WTC11 (cell line): ENCODE measurements at regions not wholly inside any gene's neighbourhood (a gene's known extent, or its start where the extent isn't known, plus 50 kb on each side); places are given as distances from the start of the nearest gene placed in this dataset.

Experiments
- CBFB ChIP-seq: sonication (generic); formaldehyde crosslinking; IDR thresholded peaks from 2 replicates; pipeline ENCODE4 v1.8.1; 2022; ENCODE audit warnings: mild to moderate bottlenecking, low read depth, missing genetic modification reagents
- NR2C2 ChIP-seq: sonication (generic); formaldehyde crosslinking; IDR thresholded peaks from 2 replicates; pipeline ENCODE4 v1.8.0; 2022; ENCODE audit warnings: mild to moderate bottlenecking, missing genetic modification reagents
- SMAD4 ChIP-seq: sonication (generic); formaldehyde crosslinking; IDR thresholded peaks from 2 replicates; pipeline ENCODE4 v1.8.0; 2022; ENCODE audit warnings: mild to moderate bottlenecking, missing genetic modification reagents
- TCF7 ChIP-seq: sonication (generic); formaldehyde crosslinking; IDR thresholded peaks from 2 replicates; pipeline ENCODE4 v1.8.0; 2022; ENCODE audit warnings: mild to moderate bottlenecking, low read depth, missing genetic modification reagents, moderate library complexity
- ZNF121 ChIP-seq: sonication (generic); formaldehyde crosslinking; IDR thresholded peaks from 2 replicates; pipeline ENCODE4 v1.8.0; 2023; ENCODE audit warnings: missing genetic modification reagents
- ZNF317 ChIP-seq: sonication (generic); formaldehyde crosslinking; IDR thresholded peaks from 2 replicates; pipeline ENCODE4 v1.8.1; 2023; ENCODE audit warnings: low read depth, mild to moderate bottlenecking, moderate library complexity, missing genetic modification reagents, borderline replicate concordance
- TF ChIP-seq, protein P1 (sequence below): fragments of 200-600 bp; IDR thresholded peaks from 2 replicates; pipeline ENCODE4 v1.8.0; 2022; ENCODE audit warnings: antibody characterized with exemption
- TF ChIP-seq, protein P2 (sequence below): sonication (generic); formaldehyde crosslinking; IDR thresholded peaks from 2 replicates; pipeline ENCODE4 v1.8.0; 2022; ENCODE audit warnings: mild to moderate bottlenecking, missing genetic modification reagents

- TF ChIP-seq CBFB (CRISPR knock-in tag) (no peak), ZNF317 (CRISPR knock-in tag) (no peak), ZNF121 (no peak), NR2C2 (CRISPR knock-in tag) (no peak), SMAD4 (CRISPR knock-in tag) (no peak), TCF7 (CRISPR knock-in tag) (no peak)
- TF ChIP-seq, protein P1, sequence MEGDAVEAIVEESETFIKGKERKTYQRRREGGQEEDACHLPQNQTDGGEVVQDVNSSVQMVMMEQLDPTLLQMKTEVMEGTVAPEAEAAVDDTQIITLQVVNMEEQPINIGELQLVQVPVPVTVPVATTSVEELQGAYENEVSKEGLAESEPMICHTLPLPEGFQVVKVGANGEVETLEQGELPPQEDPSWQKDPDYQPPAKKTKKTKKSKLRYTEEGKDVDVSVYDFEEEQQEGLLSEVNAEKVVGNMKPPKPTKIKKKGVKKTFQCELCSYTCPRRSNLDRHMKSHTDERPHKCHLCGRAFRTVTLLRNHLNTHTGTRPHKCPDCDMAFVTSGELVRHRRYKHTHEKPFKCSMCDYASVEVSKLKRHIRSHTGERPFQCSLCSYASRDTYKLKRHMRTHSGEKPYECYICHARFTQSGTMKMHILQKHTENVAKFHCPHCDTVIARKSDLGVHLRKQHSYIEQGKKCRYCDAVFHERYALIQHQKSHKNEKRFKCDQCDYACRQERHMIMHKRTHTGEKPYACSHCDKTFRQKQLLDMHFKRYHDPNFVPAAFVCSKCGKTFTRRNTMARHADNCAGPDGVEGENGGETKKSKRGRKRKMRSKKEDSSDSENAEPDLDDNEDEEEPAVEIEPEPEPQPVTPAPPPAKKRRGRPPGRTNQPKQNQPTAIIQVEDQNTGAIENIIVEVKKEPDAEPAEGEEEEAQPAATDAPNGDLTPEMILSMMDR = no peak
- TF ChIP-seq, protein P2, sequence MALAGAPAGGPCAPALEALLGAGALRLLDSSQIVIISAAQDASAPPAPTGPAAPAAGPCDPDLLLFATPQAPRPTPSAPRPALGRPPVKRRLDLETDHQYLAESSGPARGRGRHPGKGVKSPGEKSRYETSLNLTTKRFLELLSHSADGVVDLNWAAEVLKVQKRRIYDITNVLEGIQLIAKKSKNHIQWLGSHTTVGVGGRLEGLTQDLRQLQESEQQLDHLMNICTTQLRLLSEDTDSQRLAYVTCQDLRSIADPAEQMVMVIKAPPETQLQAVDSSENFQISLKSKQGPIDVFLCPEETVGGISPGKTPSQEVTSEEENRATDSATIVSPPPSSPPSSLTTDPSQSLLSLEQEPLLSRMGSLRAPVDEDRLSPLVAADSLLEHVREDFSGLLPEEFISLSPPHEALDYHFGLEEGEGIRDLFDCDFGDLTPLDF (CRISPR knock-in tag) = no peak
Observed at GRCh38 chr3:76645724-76646123, 394.2 kb upstream of the ROBO2 start.
